Endothelial cell of umbilical vein (primary cell): ENCODE measurements at regions not wholly inside any gene's neighbourhood (a gene's known extent, or its start where the extent isn't known, plus 50 kb on each side); places are given as distances from the start of the nearest gene placed in this dataset.

Experiments
- BruUV-seq: library from RNA; stranded (reverse); fragments of 400-500 nt; replicated peaks from 2 replicates; lab custom pipeline; 2021; lab: Mats Ljungman, UMichigan
- CTCF ChIA-PET: fragments of 300-600, 350-600 bp; sonication (Branson Sonifier 250); formaldehyde crosslinking; loops from one replicate; lab custom pipeline; 2021; ENCODE audit warnings: antibody characterized with exemption, inconsistent platforms; lab: Charles Lee
- POLR2A ChIA-PET: fragments of 300-600, 350-600 bp; sonication (Branson Sonifier 250); formaldehyde crosslinking; loops from one replicate; lab custom pipeline; 2021; ENCODE audit warnings: antibody characterized with exemption, inconsistent platforms; lab: Charles Lee
- DNase-seq: peaks from one replicate; pipeline ENCODE4 v3.0.0-alpha.2; 2011; ENCODE audit warnings: low read depth, low spot score
- FAIRE-seq: peaks from 2 replicates; lab custom pipeline; 2011; peaks lifted over from hg19 to GRCh38; lab: Jason Lieb, UNC
- H2AFZ ChIP-seq: 2 replicates; pipeline ENCODE4 v1.6.0; 2012; ENCODE audit warnings: low read depth, low read length, control low read depth, inconsistent platforms
- H3K27ac ChIP-seq: 2 replicates; pipeline ENCODE4 v1.5.1; 2011; ENCODE audit warnings: low read depth, mild to moderate bottlenecking, control low read depth, low read length, moderate library complexity; ENCODE audit not compliant: insufficient read depth
- H3K27me3 ChIP-seq, 2 experiments: 2 replicates each; pipeline versions ENCODE4 v1.6.0 to v1.6.1; 2011; ENCODE audit warnings: low read length in 2 of 2, mixed read lengths in 1 of 2; ENCODE audit not compliant: control insufficient read depth in 2 of 2, insufficient read depth in 2 of 2
- H3K36me3 ChIP-seq, 2 experiments: 2 replicates in 1 of 2; 3 replicates in 1 of 2; pipeline ENCODE4 v1.5.1; 2011; ENCODE audit warnings: low read length in 2 of 2, mild to moderate bottlenecking in 1 of 2, moderate library complexity in 1 of 2; ENCODE audit not compliant: control insufficient read depth in 2 of 2, insufficient read depth in 2 of 2; ENCODE audit errors: extremely low read depth in 1 of 2
- H3K4me1 ChIP-seq: 3 replicates; pipeline ENCODE4 v1.5.1; 2011; ENCODE audit warnings: mild to moderate bottlenecking, low read length; ENCODE audit not compliant: control insufficient read depth, insufficient read depth; ENCODE audit errors: extremely low read depth
- H3K4me2 ChIP-seq: 2 replicates; pipeline ENCODE4 v1.6.1; 2011; ENCODE audit warnings: low read length, control low read depth, mixed read lengths; ENCODE audit not compliant: insufficient read depth
- H3K4me3 ChIP-seq, 3 experiments: fragments of 200-600 bp in 1 of 3; sonication (generic), shearing (Covaris generic) in 1 of 3; replicated peaks in 1 of 3; 2 replicates each; pipeline ENCODE4 v1.5.1; 2011 to 2016; ENCODE audit warnings: control low read depth in 3 of 3, low read length in 3 of 3, mild to moderate bottlenecking in 2 of 3, inconsistent platforms in 1 of 3, low read depth in 1 of 3, moderate library complexity in 1 of 3; ENCODE audit not compliant: insufficient read depth in 1 of 3
- H3K79me2 ChIP-seq: 2 replicates; pipeline ENCODE4 v1.6.0; 2012; ENCODE audit warnings: low read length, inconsistent platforms; ENCODE audit not compliant: control insufficient read depth, insufficient read depth
- H3K9ac ChIP-seq: replicated peaks from 2 replicates; pipeline ENCODE3; 2011; ENCODE audit warnings: low read length, control low read depth; ENCODE audit not compliant: insufficient read depth; ENCODE audit errors: extremely low read depth
- H3K9me1 ChIP-seq: replicated peaks from 3 replicates; pipeline ENCODE4 v1.6.0; 2011; ENCODE audit warnings: mild to moderate bottlenecking, low read length; ENCODE audit not compliant: control insufficient read depth, insufficient read depth; ENCODE audit errors: extremely low read depth
- H3K9me3 ChIP-seq: replicated peaks from 2 replicates; pipeline ENCODE4 v1.5.1; 2012; ENCODE audit warnings: low read length, inconsistent platforms; ENCODE audit not compliant: control insufficient read depth, insufficient read depth
- H4K20me1 ChIP-seq: replicated peaks from 2 replicates; pipeline ENCODE3; 2011; ENCODE audit warnings: mild to moderate bottlenecking, low read length; ENCODE audit not compliant: control insufficient read depth, insufficient read depth; ENCODE audit errors: extremely low read depth
- FOS ChIP-seq: IDR thresholded peaks from 2 replicates; pipeline ENCODE4 v1.6.1; 2011; ENCODE audit warnings: mild to moderate bottlenecking, low read length, moderate library complexity, borderline replicate concordance; ENCODE audit not compliant: insufficient read depth
- GATA2 ChIP-seq: IDR thresholded peaks from 2 replicates; pipeline ENCODE4 v1.7.0; 2011; ENCODE audit warnings: low read depth, mild to moderate bottlenecking, moderate library complexity, mixed read lengths, low read length; ENCODE audit not compliant: insufficient read length, insufficient read depth
- MYC ChIP-seq: IDR thresholded peaks from one replicate; pipeline ENCODE4 v1.6.1; 2011; ENCODE audit warnings: mild to moderate bottlenecking, low read depth, low read length
- POLR2A ChIP-seq: IDR thresholded peaks from 2 replicates; pipeline ENCODE4 v1.6.1; 2012; ENCODE audit warnings: low read depth, mild to moderate bottlenecking, control low read depth, low read length
- dilution Hi-C: fragments of 300-500 bp; cut with MboI; formaldehyde crosslinking; loops from one replicate; pipeline ENCODE4 v1.15.0; 2019; ENCODE audit warnings: low sequenced_read_pairs; ENCODE audit not compliant: extremely low pct_ligation_motif_present
- intact Hi-C: fragments of 100-400 bp; cut with micrococcal nuclease; formaldehyde crosslinking; loops from one replicate; pipeline ENCODE4 v1.10.0; 2022
- TF ChIP-seq, protein P1 (sequence below), 2 donors: IDR thresholded peaks; 1 replicate in 1 of 2; 2 replicates in 1 of 2; pipeline ENCODE4 v1.5.1; 2011; ENCODE audit warnings: low read length in 2 of 2, mild to moderate bottlenecking in 2 of 2, moderate library complexity in 2 of 2, control low read depth in 1 of 2, inconsistent platforms in 1 of 2, low read depth in 1 of 2; ENCODE audit not compliant: insufficient read depth in 1 of 2; ENCODE audit errors: extremely low read depth in 1 of 2
- TF ChIP-seq, protein P2 (sequence below): IDR thresholded peaks from 2 replicates; pipeline ENCODE4 v1.6.1; 2011; ENCODE audit not compliant: insufficient read depth, insufficient read length

DNA sequence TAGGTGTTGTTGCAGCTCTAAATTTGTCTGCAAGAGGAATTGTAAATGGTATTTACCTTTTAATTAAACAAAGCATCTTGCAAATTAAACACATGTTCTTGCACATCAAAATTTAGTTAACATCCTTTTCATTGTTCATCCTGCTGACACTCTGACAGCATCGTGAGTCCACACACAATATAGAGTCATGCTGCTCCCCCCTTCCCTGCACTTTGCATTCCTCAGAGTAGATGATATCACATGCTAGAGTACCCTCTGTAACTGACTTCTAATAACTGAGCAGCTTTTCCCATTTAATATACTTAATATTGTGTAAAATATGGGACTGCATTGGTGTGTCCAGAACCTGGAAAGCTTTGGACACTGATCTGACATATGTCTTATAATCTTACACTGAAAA lies 138.8 kb upstream of the DPYD start:
- no peaks in the 10 kb centered on the region for H3K9me1 ChIP-seq
- no peak for DNase-seq
- no peaks in the 10 kb centered on the region for H3K9me3 ChIP-seq
- H2AFZ ChIP-seq, result no peak overlapping the region
- intact Hi-C loops (loop anchor here (10.0 kb wide), 1 partner anchor 605 kb away; the partner anchor contains the start of gene SNX7), dilution Hi-C loops (no loop called here)
- no TSS peak for BruUV-seq
- FAIRE-seq, result no peak
- POLR2A ChIA-PET, result no interaction called here
- no peaks in the 10 kb centered on the region for H3K79me2 ChIP-seq
- H3K4me2 ChIP-seq, result no peak overlapping the region
- H3K4me3 ChIP-seq, result no peak overlapping the region
- H3K4me1 ChIP-seq, result peaks cover 10% of the 10 kb centered on the region
- H3K36me3 ChIP-seq, result no peaks in the 10 kb centered on the region
- TF ChIP-seq POLR2A (no peak), MYC (no peak), GATA2 (peak; percentile 43), FOS (no peak)
- CTCF ChIA-PET, result interaction anchor here (1.3 to 2.0 kb wide), 2 partner anchors 408 to 409 kb away, joined by 5 to 6 read pairs; no protein-coding TSS in a partner anchor
- no peak overlapping the region for H3K9ac ChIP-seq
- no peak overlapping the region for H3K27ac ChIP-seq
- H3K27me3 ChIP-seq, result no peaks in the 10 kb centered on the region
- no peaks in the 10 kb centered on the region for H4K20me1 ChIP-seq

DNA sequence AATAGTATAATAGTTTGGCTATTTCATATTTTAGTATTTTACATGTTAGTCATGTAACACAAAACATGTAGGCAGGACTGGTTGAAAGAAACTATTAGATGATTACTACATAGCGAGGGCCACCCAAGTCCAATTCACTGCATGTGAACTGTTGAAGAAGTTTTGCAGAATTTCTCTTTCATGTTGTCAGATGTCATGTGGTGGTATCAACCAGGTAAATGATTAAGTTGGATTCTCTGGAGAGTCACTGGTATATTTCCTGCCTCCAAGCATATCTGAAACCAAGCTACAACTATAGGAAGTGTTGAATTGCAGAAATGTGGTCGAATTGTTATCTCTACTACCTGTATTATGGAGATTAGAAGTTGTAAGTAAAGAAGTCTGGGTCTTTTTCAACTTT lies 137.8 kb upstream of the DPYD start:
- Histone ChIP-seq H3K9me3 (no peaks in the 10 kb centered on the region), H3K4me3 (no peak overlapping the region), H3K9ac (no peak overlapping the region), H4K20me1 (no peaks in the 10 kb centered on the region), H2AFZ (no peak overlapping the region), H3K79me2 (no peaks in the 10 kb centered on the region), H3K27ac (no peak overlapping the region), H3K36me3 (no peaks in the 10 kb centered on the region), H3K4me2 (no peak overlapping the region), H3K9me1 (no peaks in the 10 kb centered on the region), H3K4me1 (peaks cover 16% of the 10 kb centered on the region), H3K27me3 (no peaks in the 10 kb centered on the region)
- CTCF ChIA-PET, result interaction anchor here (2.0 kb wide), 1 partner anchor 408 kb away, joined by 5 read pairs; no protein-coding TSS in a partner anchor
- TF ChIP-seq POLR2A, result no peak
- TF ChIP-seq, protein P1, sequence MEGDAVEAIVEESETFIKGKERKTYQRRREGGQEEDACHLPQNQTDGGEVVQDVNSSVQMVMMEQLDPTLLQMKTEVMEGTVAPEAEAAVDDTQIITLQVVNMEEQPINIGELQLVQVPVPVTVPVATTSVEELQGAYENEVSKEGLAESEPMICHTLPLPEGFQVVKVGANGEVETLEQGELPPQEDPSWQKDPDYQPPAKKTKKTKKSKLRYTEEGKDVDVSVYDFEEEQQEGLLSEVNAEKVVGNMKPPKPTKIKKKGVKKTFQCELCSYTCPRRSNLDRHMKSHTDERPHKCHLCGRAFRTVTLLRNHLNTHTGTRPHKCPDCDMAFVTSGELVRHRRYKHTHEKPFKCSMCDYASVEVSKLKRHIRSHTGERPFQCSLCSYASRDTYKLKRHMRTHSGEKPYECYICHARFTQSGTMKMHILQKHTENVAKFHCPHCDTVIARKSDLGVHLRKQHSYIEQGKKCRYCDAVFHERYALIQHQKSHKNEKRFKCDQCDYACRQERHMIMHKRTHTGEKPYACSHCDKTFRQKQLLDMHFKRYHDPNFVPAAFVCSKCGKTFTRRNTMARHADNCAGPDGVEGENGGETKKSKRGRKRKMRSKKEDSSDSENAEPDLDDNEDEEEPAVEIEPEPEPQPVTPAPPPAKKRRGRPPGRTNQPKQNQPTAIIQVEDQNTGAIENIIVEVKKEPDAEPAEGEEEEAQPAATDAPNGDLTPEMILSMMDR (IDR thresholded peaks at IDR 0.05; ENCODE audit: extremely low read depth in 1 of 2, insufficient read depth in 1 of 2, low read depth in 1 of 2, low read length in 2 of 2), result no peak
- TF ChIP-seq, protein P2, sequence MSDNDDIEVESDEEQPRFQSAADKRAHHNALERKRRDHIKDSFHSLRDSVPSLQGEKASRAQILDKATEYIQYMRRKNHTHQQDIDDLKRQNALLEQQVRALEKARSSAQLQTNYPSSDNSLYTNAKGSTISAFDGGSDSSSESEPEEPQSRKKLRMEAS, result no peak
- POLR2A ChIA-PET, result no interaction called here
- no TSS peak for BruUV-seq
- intact Hi-C loops (loop anchor here (10.0 kb wide), 1 partner anchor 606 kb away; the partner anchor contains the start of gene SNX7), dilution Hi-C loops (no loop called here)
- no peak for DNase-seq
- no peak for FAIRE-seq
